SK-N-SH treated with all-trans-retinoic acid at 6 μM for 48 hours (cell line): ENCODE measurements at regions not wholly inside any gene's neighbourhood (a gene's known extent, or its start where the extent isn't known, plus 50 kb on each side); places are given as distances from the start of the nearest gene placed in this dataset.

ENCODE experiments used
- ESRRG ChIP-seq: fragments of 250-450 bp; sonication (Bioruptor Pico); IDR thresholded peaks from 2 replicates; pipeline ENCODE4 v1.6.1; 2021; ENCODE audit warnings: mild to moderate bottlenecking
- TOX ChIP-seq: fragments of 250-450 bp; sonication (Bioruptor Pico); IDR thresholded peaks from 2 replicates; pipeline ENCODE4 v1.8.0; 2021; ENCODE audit warnings: mild to moderate bottlenecking, moderate library complexity, borderline replicate concordance
- ZFP3 ChIP-seq: fragments of 250-450 bp; sonication (Bioruptor Pico); IDR thresholded peaks from 2 replicates; pipeline ENCODE4 v1.5.0; 2020; ENCODE audit warnings: mild to moderate bottlenecking, moderate library complexity
- ZNF70 ChIP-seq: fragments of 450-650 bp; formaldehyde crosslinking; IDR thresholded peaks from 2 replicates; pipeline ENCODE4 v1.5.0; 2020; ENCODE audit warnings: mild to moderate bottlenecking, moderate library complexity
- TF ChIP-seq, protein P1 (sequence below): fragments of 250-450 bp; sonication (Bioruptor Pico); IDR thresholded peaks from 2 replicates; pipeline ENCODE4 v1.8.0; 2021; ENCODE audit warnings: low read depth, mild to moderate bottlenecking, moderate library complexity, borderline replicate concordance
- TF ChIP-seq, protein P2 (sequence below): fragments of 250-450 bp; sonication (Bioruptor Pico); IDR thresholded peaks from 2 replicates; pipeline ENCODE4 v1.8.0; 2020; ENCODE audit warnings: mild to moderate bottlenecking, moderate library complexity, borderline replicate concordance

DNA sequence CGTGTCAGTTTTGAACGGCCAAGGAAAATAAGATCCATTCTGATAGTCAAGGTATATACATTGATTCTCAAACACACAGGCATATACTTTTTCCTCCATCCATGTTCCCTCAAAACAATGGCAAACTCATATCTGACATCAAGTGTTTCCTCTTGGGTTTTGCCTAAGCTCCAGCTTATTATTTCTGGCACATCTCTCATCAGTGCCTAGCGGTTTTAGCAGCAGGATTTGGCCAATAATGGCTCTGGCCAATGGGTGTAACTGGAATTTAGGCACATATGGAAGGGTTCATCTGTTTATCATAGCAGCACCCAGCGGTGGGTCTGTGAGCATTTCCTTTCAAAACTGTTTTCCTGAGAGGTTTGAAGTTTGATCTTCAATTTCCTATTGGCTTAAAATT lies 161.6 kb upstream of the TLL1 start:
- TF ChIP-seq, protein P1, sequence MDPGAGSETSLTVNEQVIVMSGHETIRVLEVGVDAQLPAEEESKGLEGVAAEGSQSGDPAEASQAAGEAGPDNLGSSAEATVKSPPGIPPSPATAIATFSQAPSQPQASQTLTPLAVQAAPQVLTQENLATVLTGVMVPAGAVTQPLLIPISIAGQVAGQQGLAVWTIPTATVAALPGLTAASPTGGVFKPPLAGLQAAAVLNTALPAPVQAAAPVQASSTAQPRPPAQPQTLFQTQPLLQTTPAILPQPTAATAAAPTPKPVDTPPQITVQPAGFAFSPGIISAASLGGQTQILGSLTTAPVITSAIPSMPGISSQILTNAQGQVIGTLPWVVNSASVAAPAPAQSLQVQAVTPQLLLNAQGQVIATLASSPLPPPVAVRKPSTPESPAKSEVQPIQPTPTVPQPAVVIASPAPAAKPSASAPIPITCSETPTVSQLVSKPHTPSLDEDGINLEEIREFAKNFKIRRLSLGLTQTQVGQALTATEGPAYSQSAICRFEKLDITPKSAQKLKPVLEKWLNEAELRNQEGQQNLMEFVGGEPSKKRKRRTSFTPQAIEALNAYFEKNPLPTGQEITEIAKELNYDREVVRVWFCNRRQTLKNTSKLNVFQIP (CRISPR knock-in tag), result no peak
- TF ChIP-seq ESRRG (no peak), ZNF70 (CRISPR knock-in tag) (no peak), ZFP3 (CRISPR knock-in tag) (no peak), TOX (CRISPR knock-in tag) (no peak)
- TF ChIP-seq, protein P2, sequence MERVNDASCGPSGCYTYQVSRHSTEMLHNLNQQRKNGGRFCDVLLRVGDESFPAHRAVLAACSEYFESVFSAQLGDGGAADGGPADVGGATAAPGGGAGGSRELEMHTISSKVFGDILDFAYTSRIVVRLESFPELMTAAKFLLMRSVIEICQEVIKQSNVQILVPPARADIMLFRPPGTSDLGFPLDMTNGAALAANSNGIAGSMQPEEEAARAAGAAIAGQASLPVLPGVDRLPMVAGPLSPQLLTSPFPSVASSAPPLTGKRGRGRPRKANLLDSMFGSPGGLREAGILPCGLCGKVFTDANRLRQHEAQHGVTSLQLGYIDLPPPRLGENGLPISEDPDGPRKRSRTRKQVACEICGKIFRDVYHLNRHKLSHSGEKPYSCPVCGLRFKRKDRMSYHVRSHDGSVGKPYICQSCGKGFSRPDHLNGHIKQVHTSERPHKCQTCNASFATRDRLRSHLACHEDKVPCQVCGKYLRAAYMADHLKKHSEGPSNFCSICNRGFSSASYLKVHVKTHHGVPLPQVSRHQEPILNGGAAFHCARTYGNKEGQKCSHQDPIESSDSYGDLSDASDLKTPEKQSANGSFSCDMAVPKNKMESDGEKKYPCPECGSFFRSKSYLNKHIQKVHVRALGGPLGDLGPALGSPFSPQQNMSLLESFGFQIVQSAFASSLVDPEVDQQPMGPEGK (CRISPR knock-in tag), result no peak
